Motor neuron (in vitro differentiated cells): ENCODE measurements at regions not wholly inside any gene's neighbourhood (a gene's known extent, or its start where the extent isn't known, plus 50 kb on each side); places are given as distances from the start of the nearest gene placed in this dataset.

Experiments used
- ATAC-seq, 8 experiments: fragments of 200-7000 bp; cut with Tn5 transposase; replicated peaks in 6 of 8; 2 replicates each; pipeline ENCODE4 v1.8.0; 2021; ENCODE audit warnings: mild to moderate bottlenecking in 8 of 8, moderate library complexity in 8 of 8
- H3K27ac ChIP-seq, 2 donors: fragments of 250-450 bp; sonication (Bioruptor Pico); 2 replicates each; pipeline ENCODE4 v1.9.0; 2021; ENCODE audit warnings: antibody characterized with exemption in 2 of 2, mild to moderate bottlenecking in 2 of 2, moderate library complexity in 1 of 2
- H3K4me1 ChIP-seq, 2 donors: fragments of 250-450 bp; sonication (Bioruptor Pico); replicated peaks in 1 of 2; 2 replicates each; pipeline ENCODE4 v1.6.1; 2021; ENCODE audit warnings: antibody characterized with exemption in 2 of 2, mild to moderate bottlenecking in 2 of 2, moderate library complexity in 1 of 2
- H3K4me3 ChIP-seq, 5 donors: fragments of 250-450 bp; sonication (Bioruptor Pico); 2 replicates each; pipeline ENCODE4 v1.9.0; 2021; ENCODE audit warnings: antibody characterized with exemption in 5 of 5, mild to moderate bottlenecking in 5 of 5, moderate library complexity in 4 of 5
- WGBS, 10 experiments: fragments of 450-650 bp; shearing (Covaris generic); methylation state at CpG; one replicate each; pipeline ENCODE4 v1.0.0; 2022; 5-methylcytosine and 5-hydroxymethylcytosine counted together
- in situ Hi-C, 9 experiments: fragments of 400-800 bp; cut with MboI; loops; one replicate each; pipeline ENCODE4 v1.15.0; 2021; ENCODE audit warnings: low sequenced_read_pairs in 9 of 9, low pct_unique_long_range_greater_than_20kb in 2 of 9; ENCODE audit not compliant: unreplicated experiment in 9 of 9

- no peak overlapping the region for H3K27ac ChIP-seq
- no peak overlapping the region for H3K4me3 ChIP-seq
- WGBS, 10 experiments = 28 to 100% (median 80%) methylated on average over 1 to 11 of the region's 15 CpGs; no CpG with 5 or more reads in 1 of the 10 experiments
- no peak for ATAC-seq
- in situ Hi-C loops = no loop called here
- peaks cover 12 to 15% of the 10 kb centered on the region in 2 donors for H3K4me1 ChIP-seq
Measured at GRCh38 chr12:111193977-111194702, 174.8 kb downstream of the PHETA1 start.

GRCh38 chr12:111193496-111193895 is 175.4 kb downstream of the PHETA1 start:
- peak in 5 of 8 experiments; percentile 60 to 72 (median 61) for ATAC-seq
- WGBS, 10 experiments = 10 to 87% (median 22%) methylated on average over 2 to 9 of the region's 14 CpGs; no CpG with 5 or more reads in 4 of the 10 experiments
- Histone ChIP-seq H3K4me1 (peaks cover 12 to 15% of the 10 kb centered on the region in 2 donors), H3K4me3 (no peak overlapping the region), H3K27ac (no peak overlapping the region)
- in situ Hi-C loops = no loop called here

DNA sequence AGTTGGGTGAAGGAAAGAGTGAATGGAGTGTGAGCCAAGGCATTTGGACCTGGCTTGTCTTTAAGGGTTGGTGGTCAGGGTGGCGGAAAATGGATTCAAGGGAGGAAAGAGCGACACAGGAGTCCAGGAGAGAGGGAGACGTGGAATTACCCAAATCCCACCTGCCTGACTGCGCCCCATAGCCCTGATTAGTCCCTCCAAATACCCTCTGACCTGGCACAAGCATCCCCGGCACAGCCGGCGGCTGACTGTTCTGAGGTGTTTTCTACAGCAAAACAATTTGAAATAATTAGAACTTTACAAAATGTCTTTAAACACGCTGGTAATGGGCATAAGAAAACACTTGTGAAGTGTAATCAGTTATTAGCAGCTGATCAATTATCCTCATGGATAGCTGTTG is 175.8 kb downstream of the PHETA1 start:
- no peak for ATAC-seq

GRCh38 chr12:111192647-111193046 is 176.2 kb downstream of the PHETA1 start:
- WGBS, 10 experiments = 29 to 100% (median 65%) methylated on average over 1 to 3 of the region's 3 CpGs; no CpG with 5 or more reads in 4 of the 10 experiments
- in situ Hi-C loops = no loop called here

More for the DNA sequence above, 175.8 kb downstream of the PHETA1 start:
- in situ Hi-C loops = no loop called here
- no peak overlapping the region for H3K4me3 ChIP-seq
- 0 to 67% (median 54%) methylated on average over 1 to 7 of the region's 8 CpGs; no CpG with 5 or more reads in 2 of the 10 experiments for WGBS, 10 experiments
- peaks cover 12 to 15% of the 10 kb centered on the region in 2 donors for H3K4me1 ChIP-seq
- H3K27ac ChIP-seq = no peak overlapping the region

GRCh38 chr12:111190741-111191526 is 178.0 kb downstream of the PHETA1 start:
- 37 to 100% (median 94%) methylated on average over 1 to 8 of the region's 15 CpGs for WGBS, 10 experiments
- ATAC-seq = no peak
- H3K27ac ChIP-seq = no peak overlapping the region
- peaks cover 12 to 19% of the 10 kb centered on the region in 2 donors for H3K4me1 ChIP-seq
- in situ Hi-C loops = no loop called here
- no peak overlapping the region for H3K4me3 ChIP-seq

More at GRCh38 chr12:111192647-111193046, 176.2 kb downstream of the PHETA1 start:
- no peak for ATAC-seq
- H3K4me1 ChIP-seq = peaks cover 12 to 15% of the 10 kb centered on the region in 2 donors
- H3K27ac ChIP-seq = no peak overlapping the region
- H3K4me3 ChIP-seq = no peak overlapping the region

DNA sequence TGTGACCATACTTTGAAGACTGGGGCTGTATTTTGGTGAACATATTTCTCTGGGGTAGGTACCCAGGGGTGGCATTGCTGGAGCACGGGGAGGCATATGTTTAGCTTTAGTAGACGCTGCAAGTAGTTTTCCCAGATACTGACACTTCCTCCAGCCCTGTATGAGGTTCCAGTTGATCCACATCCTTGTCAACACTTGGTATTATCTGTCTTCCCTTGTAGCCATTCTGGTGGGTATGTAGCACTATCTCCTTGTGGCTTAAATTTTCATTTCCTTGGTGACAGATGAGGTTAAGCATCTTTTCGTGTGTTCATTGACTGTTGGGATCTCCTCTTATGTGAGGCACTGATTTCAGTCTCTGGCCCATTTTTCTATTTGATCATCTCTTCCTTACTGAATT is 179.1 kb downstream of the PHETA1 start:
- Histone ChIP-seq H3K4me1 (peaks cover 12 to 26% of the 10 kb centered on the region in 2 donors), H3K4me3 (no peak overlapping the region), H3K27ac (no peak overlapping the region)
- in situ Hi-C loops = no loop called here
- 0 to 100% (median 83%) methylated on average over 1 to 3 of the region's 3 CpGs; no CpG with 5 or more reads in 3 of the 10 experiments for WGBS, 10 experiments
- ATAC-seq = no peak

GRCh38 chr12:111188436-111188835 is 180.5 kb downstream of the PHETA1 start:
- Histone ChIP-seq H3K27ac (no peak overlapping the region), H3K4me1 (peaks cover 8 to 21% of the 10 kb centered on the region in 2 donors), H3K4me3 (no peak overlapping the region)
- in situ Hi-C loops = no loop called here
- 17 to 100% (median 94%) methylated on average over 1 to 5 of the region's 8 CpGs; no CpG with 5 or more reads in 6 of the 10 experiments for WGBS, 10 experiments
- ATAC-seq = no peak

GRCh38 chr12:111186347-111186746 is 182.5 kb downstream of the PHETA1 start:
- no peak overlapping the region for H3K4me3 ChIP-seq
- in situ Hi-C loops = no loop called here
- WGBS, 10 experiments = 0 to 72% (median 47%) methylated on average over 1 to 4 of the region's 17 CpGs; no CpG with 5 or more reads in 6 of the 10 experiments
- ATAC-seq = no peak
- H3K27ac ChIP-seq = no peak overlapping the region
- peaks cover 20 to 28% of the 10 kb centered on the region in 2 donors for H3K4me1 ChIP-seq

GRCh38 chr12:111185889-111186227 is 183.0 kb downstream of the PHETA1 start:
- H3K27ac ChIP-seq = no peak overlapping the region
- in situ Hi-C loops = no loop called here
- peaks cover 25 to 32% of the 10 kb centered on the region in 2 donors for H3K4me1 ChIP-seq
- WGBS, 10 experiments = 67 to 96% (median 80%) methylated on average over 1 to 6 of the region's 6 CpGs; no CpG with 5 or more reads in 3 of the 10 experiments
- no peak for ATAC-seq
- no peak overlapping the region for H3K4me3 ChIP-seq

DNA sequence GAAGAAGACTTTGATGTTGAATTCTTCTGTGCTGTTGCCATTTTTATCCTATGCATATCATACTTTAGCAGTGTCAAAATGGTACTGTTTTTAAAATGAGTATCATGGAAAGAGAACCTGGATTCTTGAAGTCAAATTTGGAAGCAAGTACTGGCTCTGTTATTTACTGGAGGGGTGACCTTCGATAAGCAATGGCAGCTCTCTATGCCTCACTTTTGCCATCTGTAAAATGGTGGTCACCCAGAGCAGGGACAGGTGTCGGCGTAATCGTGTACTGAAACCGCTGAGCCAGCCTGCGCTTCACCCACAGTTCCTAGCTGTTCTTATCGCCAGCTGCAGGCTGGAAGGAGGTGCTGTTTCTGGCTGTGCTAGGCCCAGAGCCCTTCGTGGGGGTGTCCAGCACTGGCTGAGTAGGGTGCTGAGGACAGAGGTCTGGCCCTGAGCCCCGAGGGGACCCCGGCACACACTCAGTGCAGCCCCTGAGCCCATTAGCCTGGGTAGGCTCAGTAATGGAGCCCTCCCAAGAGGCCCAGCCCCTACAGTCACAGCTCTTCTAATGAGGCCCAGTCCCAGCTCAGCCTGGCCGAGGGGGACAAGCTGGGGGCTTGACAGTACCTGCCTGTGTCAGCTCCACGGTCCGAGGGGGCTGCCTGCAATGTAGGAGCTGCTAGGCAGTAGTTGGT is 183.5 kb downstream of the PHETA1 start:
- 0 to 100% (median 47%) methylated on average over 2 to 7 of the region's 13 CpGs; no CpG with 5 or more reads in 2 of the 10 experiments for WGBS, 10 experiments
- Histone ChIP-seq H3K4me1 (peaks cover 30 to 37% of the 10 kb centered on the region in 2 donors), H3K27ac (no peak overlapping the region), H3K4me3 (no peak overlapping the region)
- ATAC-seq = peak in 1 of 8 experiments; percentile 15
- in situ Hi-C loops = no loop called here

- no peak for ATAC-seq
- H3K27ac ChIP-seq = no peak overlapping the region
- no peak overlapping the region for H3K4me3 ChIP-seq
- in situ Hi-C loops = no loop called here
- peaks cover 39 to 48% of the 10 kb centered on the region in 2 donors for H3K4me1 ChIP-seq
- 44 to 100% (median 100%) methylated on average over 1 of the region's 1 CpG; no CpG with 5 or more reads in 5 of the 10 experiments for WGBS, 10 experiments
Measured at GRCh38 chr12:111184161-111184560, 184.7 kb downstream of the PHETA1 start.

- Histone ChIP-seq H3K27ac (no peak overlapping the region), H3K4me3 (no peak overlapping the region), H3K4me1 (peaks cover 46 to 57% of the 10 kb centered on the region in 2 donors)
- in situ Hi-C loops = no loop called here
- WGBS, 10 experiments = 0 to 100% (median 75%) methylated on average over 1 to 2 of the region's 2 CpGs; no CpG with 5 or more reads in 5 of the 10 experiments
- ATAC-seq = no peak
Measured at GRCh38 chr12:111183094-111183493, 185.8 kb downstream of the PHETA1 start.

DNA sequence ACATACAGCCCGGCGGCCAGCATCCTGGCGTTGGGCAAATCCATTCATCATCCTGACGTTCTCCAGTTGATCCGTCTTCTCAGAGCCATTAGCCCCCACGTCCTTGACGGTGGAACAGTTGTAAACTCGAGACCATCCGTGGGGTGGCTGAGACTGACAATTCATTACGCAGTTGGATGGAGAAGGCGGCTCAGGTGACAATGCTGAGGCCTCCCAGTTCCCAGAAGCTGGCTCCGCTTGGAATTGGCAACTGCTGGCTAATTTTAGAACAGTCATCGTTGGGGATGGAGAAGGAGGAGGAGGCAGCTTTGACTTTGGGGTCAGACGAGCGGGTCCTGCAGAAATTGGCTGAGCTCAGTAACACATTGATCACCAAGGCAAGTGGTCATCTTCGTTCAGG is 186.5 kb downstream of the PHETA1 start:
- H3K4me3 ChIP-seq = no peak overlapping the region
- peak in 3 of 8 experiments; percentile 29 to 61 (median 52) for ATAC-seq
- peaks cover 50 to 60% of the 10 kb centered on the region in 2 donors for H3K4me1 ChIP-seq

More for the DNA sequence above, 186.5 kb downstream of the PHETA1 start:
- in situ Hi-C loops = no loop called here
- H3K27ac ChIP-seq = no peak overlapping the region
- 0 to 59% (median 18%) methylated on average over 2 to 11 of the region's 16 CpGs; no CpG with 5 or more reads in 4 of the 10 experiments for WGBS, 10 experiments
